H1 (cell line): ENCODE measurements at regions not wholly inside any gene's neighbourhood (a gene's known extent, or its start where the extent isn't known, plus 50 kb on each side); places are given as distances from the start of the nearest gene placed in this dataset.

Experiments used
- CREB1 ChIP-seq: IDR thresholded peaks from 2 replicates; pipeline ENCODE4 v1.6.1; 2012; ENCODE audit warnings: inconsistent platforms
- EGR1 ChIP-seq: IDR thresholded peaks from 2 replicates; pipeline ENCODE4 v1.6.1; 2011; ENCODE audit warnings: low read depth, low read length, borderline replicate concordance
- EZH2 ChIP-seq: fragments of 200-600 bp; sonication (generic); IDR thresholded peaks from 2 replicates; pipeline ENCODE4 v1.7.1; 2012; ENCODE audit warnings: low read depth, mild to moderate bottlenecking, moderate library complexity, low read length, inconsistent platforms; ENCODE audit not compliant: severe bottlenecking
- JUND ChIP-seq: IDR thresholded peaks from 2 replicates; pipeline ENCODE4 v1.6.1; 2011; ENCODE audit warnings: mild to moderate bottlenecking, improper control_type of control experiment, low read length
- MAX ChIP-seq: IDR thresholded peaks from 2 replicates; pipeline ENCODE4 v1.6.1; 2012; ENCODE audit warnings: inconsistent platforms
- POLR2AphosphoS5 ChIP-seq: IDR thresholded peaks from 2 replicates; pipeline ENCODE4 v1.6.1; 2011; ENCODE audit warnings: low read depth, low read length
- RXRA ChIP-seq: IDR thresholded peaks from 2 replicates; pipeline ENCODE4 v1.6.1; 2011; ENCODE audit warnings: low read depth, mild to moderate bottlenecking, low read length, moderate library complexity; ENCODE audit not compliant: insufficient read depth
- SIN3A ChIP-seq, 2 experiments: IDR thresholded peaks in 1 of 2; conservative IDR thresholded peaks in 1 of 2; 2 replicates each; pipeline ENCODE4 v1.6.1; 2011 to 2012; ENCODE audit warnings: low read length in 2 of 2, improper control_type of control experiment in 1 of 2, low read depth in 1 of 2, mild to moderate bottlenecking in 1 of 2
- TF ChIP-seq, protein P1 (sequence below), 3 experiments: IDR thresholded peaks; 1 replicate in 2 of 3; 2 replicates in 1 of 3; pipeline versions ENCODE4 v1.5.1 to v1.6.1; 2011; ENCODE audit warnings: low read length in 3 of 3, mild to moderate bottlenecking in 3 of 3, inconsistent platforms in 2 of 3, low read depth in 1 of 3, moderate library complexity in 1 of 3; ENCODE audit not compliant: insufficient read depth in 1 of 3; ENCODE audit errors: control extremely low read depth in 1 of 3

GRCh38 chrX:11976663-11977062 is 161.6 kb upstream of the FRMPD4 start:
- TF ChIP-seq EGR1 (no peak), POLR2AphosphoS5 (no peak), JUND (no peak), EZH2 (no peak), RXRA (no peak), SIN3A (conservative IDR thresholded peaks at IDR 0.05 in 1 of 2, IDR thresholded peaks at IDR 0.05 in 1 of 2; ENCODE audit: low read depth in 1 of 2, low read length in 2 of 2) (no peak), CREB1 (no peak), MAX (no peak)
- TF ChIP-seq, protein P1, sequence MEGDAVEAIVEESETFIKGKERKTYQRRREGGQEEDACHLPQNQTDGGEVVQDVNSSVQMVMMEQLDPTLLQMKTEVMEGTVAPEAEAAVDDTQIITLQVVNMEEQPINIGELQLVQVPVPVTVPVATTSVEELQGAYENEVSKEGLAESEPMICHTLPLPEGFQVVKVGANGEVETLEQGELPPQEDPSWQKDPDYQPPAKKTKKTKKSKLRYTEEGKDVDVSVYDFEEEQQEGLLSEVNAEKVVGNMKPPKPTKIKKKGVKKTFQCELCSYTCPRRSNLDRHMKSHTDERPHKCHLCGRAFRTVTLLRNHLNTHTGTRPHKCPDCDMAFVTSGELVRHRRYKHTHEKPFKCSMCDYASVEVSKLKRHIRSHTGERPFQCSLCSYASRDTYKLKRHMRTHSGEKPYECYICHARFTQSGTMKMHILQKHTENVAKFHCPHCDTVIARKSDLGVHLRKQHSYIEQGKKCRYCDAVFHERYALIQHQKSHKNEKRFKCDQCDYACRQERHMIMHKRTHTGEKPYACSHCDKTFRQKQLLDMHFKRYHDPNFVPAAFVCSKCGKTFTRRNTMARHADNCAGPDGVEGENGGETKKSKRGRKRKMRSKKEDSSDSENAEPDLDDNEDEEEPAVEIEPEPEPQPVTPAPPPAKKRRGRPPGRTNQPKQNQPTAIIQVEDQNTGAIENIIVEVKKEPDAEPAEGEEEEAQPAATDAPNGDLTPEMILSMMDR (IDR thresholded peaks at IDR 0.05; ENCODE audit: control extremely low read depth in 1 of 3, insufficient read depth in 1 of 3, low read depth in 1 of 3, low read length in 3 of 3): no peak
